H1 (cell line): ENCODE measurements at regions not wholly inside any gene's neighbourhood (a gene's known extent, or its start where the extent isn't known, plus 50 kb on each side); places are given as distances from the start of the nearest gene placed in this dataset.

Experiments used
- CTCF ChIA-PET: fragments of 300-600 bp; sonication (Branson Sonifier 250); formaldehyde crosslinking; loops from one replicate; lab custom pipeline; 2021; ENCODE audit not compliant: partially characterized antibody; lab: Charles Lee
- POLR2A ChIA-PET: fragments of 300-600 bp; sonication (Branson Sonifier 250); formaldehyde crosslinking; loops from one replicate; lab custom pipeline; 2021; ENCODE audit warnings: inconsistent platforms; ENCODE audit not compliant: partially characterized antibody; lab: Charles Lee
- DNase-seq, 2 experiments: peaks; one replicate each; pipeline versions ENCODE4 v3.0.0 to v3.0.0-alpha.2; 2010 to 2022; ENCODE audit warnings: low spot score in 2 of 2, low read depth in 1 of 2, mixed read lengths in 1 of 2
- FAIRE-seq: peaks from 2 replicates; lab custom pipeline; 2011; peaks lifted over from hg19 to GRCh38; lab: Jason Lieb, UNC
- H2AFZ ChIP-seq: 2 replicates; pipeline ENCODE4 v1.8.1; 2012; ENCODE audit warnings: low read length, inconsistent platforms
- H2AK5ac ChIP-seq: 2 replicates; pipeline ENCODE4 v1.6.1; 2013; ENCODE audit warnings: low read depth, low read length
- H2BK120ac ChIP-seq: replicated peaks from 2 replicates; pipeline ENCODE3; 2013; ENCODE audit warnings: low read depth, low read length, inconsistent platforms
- H2BK12ac ChIP-seq: 2 replicates; pipeline ENCODE4 v1.6.1; 2013; ENCODE audit warnings: low read depth, low read length
- H2BK15ac ChIP-seq: 2 replicates; pipeline ENCODE4 v1.6.1; 2013; ENCODE audit warnings: low read length
- H2BK20ac ChIP-seq: 2 replicates; pipeline ENCODE4 v1.6.1; 2013; ENCODE audit warnings: low read length
- H2BK5ac ChIP-seq: 2 replicates; pipeline ENCODE4 v1.6.1; 2013; ENCODE audit warnings: low read depth, low read length
- H3K14ac ChIP-seq: 2 replicates; pipeline ENCODE4 v1.6.1; 2013; ENCODE audit warnings: inconsistent platforms; ENCODE audit not compliant: insufficient read length
- H3K18ac ChIP-seq: 2 replicates; pipeline ENCODE4 v1.6.1; 2013; ENCODE audit warnings: low read length; ENCODE audit errors: extremely low read depth
- H3K23ac ChIP-seq: 2 replicates; pipeline ENCODE4 v1.6.1; 2013; ENCODE audit warnings: inconsistent platforms; ENCODE audit not compliant: insufficient read length
- H3K23me2 ChIP-seq: 2 replicates; pipeline ENCODE4 v1.6.1; 2013; ENCODE audit warnings: low read depth, low read length
- H3K27ac ChIP-seq: 2 replicates; pipeline ENCODE4 v1.6.1; 2011; ENCODE audit warnings: low read depth, low read length, inconsistent platforms
- H3K27me3 ChIP-seq, 4 experiments: replicated peaks in 1 of 4; 1 replicate in 1 of 4; 2 replicates in 3 of 4; pipeline versions ENCODE4 v1.6.1 to v1.8.1; 2011 to 2013; ENCODE audit warnings: low read length in 3 of 4, mild to moderate bottlenecking in 3 of 4, inconsistent platforms in 2 of 4, mixed read lengths in 2 of 4, moderate library complexity in 1 of 4; ENCODE audit not compliant: control insufficient read depth in 3 of 4, insufficient read depth in 3 of 4; ENCODE audit errors: extremely low read depth in 1 of 4
- H3K36me3 ChIP-seq, 4 experiments: 2 replicates each; pipeline versions ENCODE4 v1.6.1 to v1.8.1; 2011 to 2013; ENCODE audit warnings: mild to moderate bottlenecking in 4 of 4, low read length in 3 of 4, moderate library complexity in 2 of 4, control low read depth in 1 of 4, inconsistent platforms in 1 of 4; ENCODE audit not compliant: insufficient read depth in 4 of 4, control insufficient read depth in 2 of 4
- H3K4ac ChIP-seq: replicated peaks from 2 replicates; pipeline ENCODE3; 2013; ENCODE audit warnings: low read length, low read depth, mixed read lengths, inconsistent platforms; ENCODE audit not compliant: insufficient read length
- H3K4me1 ChIP-seq, 4 experiments: replicated peaks in 1 of 4; 1 replicate in 1 of 4; 2 replicates in 3 of 4; pipeline versions ENCODE4 v1.6.1 to v1.8.1; 2011 to 2013; ENCODE audit warnings: low read length in 3 of 4, inconsistent platforms in 2 of 4, mixed read lengths in 1 of 4; ENCODE audit not compliant: insufficient read depth in 4 of 4, control insufficient read depth in 3 of 4
- H3K4me2 ChIP-seq, 2 experiments: 2 replicates each; pipeline versions ENCODE4 v1.6.1 to v1.8.1; 2011 to 2013; ENCODE audit warnings: low read depth in 2 of 2, low read length in 2 of 2, control low read depth in 1 of 2, inconsistent platforms in 1 of 2, mild to moderate bottlenecking in 1 of 2; ENCODE audit not compliant: insufficient read depth in 1 of 2
- H3K4me3 ChIP-seq, 4 experiments: fragments of 200-600, 300-600 bp in 1 of 4; sonication (generic), shearing (Covaris generic), sonication (Bioruptor Twin) in 1 of 4; 2 replicates each; pipeline versions ENCODE4 v1.5.1 to v1.8.1; 2011 to 2016; ENCODE audit warnings: low read length in 4 of 4, low read depth in 3 of 4, control low read depth in 2 of 4, inconsistent platforms in 2 of 4, mild to moderate bottlenecking in 2 of 4, mixed read lengths in 1 of 4, moderate library complexity in 1 of 4; ENCODE audit not compliant: insufficient read depth in 2 of 4; ENCODE audit errors: extremely low read depth in 1 of 4
- H3K56ac ChIP-seq: replicated peaks from 2 replicates; pipeline ENCODE3; 2013; ENCODE audit warnings: low read depth, mild to moderate bottlenecking, mixed read lengths, low read length, inconsistent platforms; ENCODE audit not compliant: insufficient read length
- H3K79me1 ChIP-seq: 2 replicates; pipeline ENCODE4 v1.6.1; 2013; ENCODE audit warnings: low read depth, low read length, control low read depth
- H3K79me2 ChIP-seq, 2 experiments: 2 replicates each; pipeline versions ENCODE4 v1.6.1 to v1.8.1; 2012 to 2013; ENCODE audit warnings: low read length in 2 of 2, mild to moderate bottlenecking in 2 of 2, inconsistent platforms in 1 of 2; ENCODE audit not compliant: insufficient read depth in 2 of 2, control insufficient read depth in 1 of 2
- H3K9ac ChIP-seq, 4 experiments: replicated peaks in 1 of 4; 1 replicate in 1 of 4; 2 replicates in 3 of 4; pipeline versions ENCODE4 v1.6.1 to v1.8.1; 2011 to 2013; ENCODE audit warnings: low read depth in 3 of 4, low read length in 3 of 4, control low read depth in 2 of 4, mild to moderate bottlenecking in 2 of 4, moderate library complexity in 2 of 4, inconsistent platforms in 1 of 4; ENCODE audit errors: extremely low read depth in 1 of 4
- H3K9me3 ChIP-seq, 2 experiments: 2 replicates each; pipeline versions ENCODE4 v1.6.1 to v1.8.1; 2012 to 2013; ENCODE audit warnings: mild to moderate bottlenecking in 2 of 2, moderate library complexity in 2 of 2, control low read depth in 1 of 2, inconsistent platforms in 1 of 2, low read depth in 1 of 2, low read length in 1 of 2, mixed read lengths in 1 of 2; ENCODE audit not compliant: insufficient read depth in 2 of 2
- H4K20me1 ChIP-seq, 2 experiments: replicated peaks in 1 of 2; 2 replicates each; pipeline versions ENCODE3 to v1.8.1; 2011 to 2013; ENCODE audit warnings: inconsistent platforms in 2 of 2, low read length in 2 of 2, mild to moderate bottlenecking in 1 of 2; ENCODE audit not compliant: insufficient read depth in 2 of 2, control insufficient read depth in 1 of 2
- H4K5ac ChIP-seq: 2 replicates; pipeline ENCODE4 v1.6.1; 2013; ENCODE audit warnings: low read length, low read depth, mixed read lengths, inconsistent platforms; ENCODE audit not compliant: insufficient read length
- H4K8ac ChIP-seq: 2 replicates; pipeline ENCODE4 v1.8.0; 2013; ENCODE audit warnings: mild to moderate bottlenecking, moderate library complexity, low read length, inconsistent platforms; ENCODE audit not compliant: insufficient read depth; ENCODE audit errors: extremely low read depth
- H4K91ac ChIP-seq: replicated peaks from 2 replicates; pipeline ENCODE3; 2013; ENCODE audit warnings: low read length, mixed read lengths, inconsistent platforms; ENCODE audit not compliant: insufficient read length
- SRF ChIP-seq: IDR thresholded peaks from 2 replicates; pipeline ENCODE4 v1.6.1; 2011; ENCODE audit warnings: mild to moderate bottlenecking, low read depth, low read length, moderate library complexity
- TBP ChIP-seq: IDR thresholded peaks from 2 replicates; pipeline ENCODE4 v1.6.1; 2011; ENCODE audit warnings: low read depth, low read length, improper control_type of control experiment
- WGBS, 2 experiments: shearing (Covaris generic) in 1 of 2; methylation state at CpG; one replicate each; pipeline versions ENCODE4 v1.1.6 to v1.1.7; 2013 to 2015; ENCODE audit warnings: low lambda C conversion rate in 2 of 2, mixed read lengths in 2 of 2, inconsistent platforms in 1 of 2, low coverage in 1 of 2, missing lambda C conversion rate in 1 of 2; ENCODE audit not compliant: insufficient replicate concordance in 2 of 2, insufficient coverage in 1 of 2, insufficient read length in 1 of 2; ENCODE audit errors: extremely low coverage in 1 of 2, missing lambda C conversion rate in 1 of 2; 5-methylcytosine and 5-hydroxymethylcytosine counted together

GRCh38 chr13:34143637-34144036 is 325.7 kb downstream of the RFC3 start:
- no peak overlapping the region for H4K5ac ChIP-seq
- no peak overlapping the region for H2BK20ac ChIP-seq
- ChIA-PET POLR2A (no interaction called here), CTCF (interaction anchor here (0.8 kb wide), 1 partner anchor 67 kb away, joined by 3 read pairs; no protein-coding TSS in a partner anchor)
- H3K23ac ChIP-seq: no peak overlapping the region
- no peak overlapping the region for H3K56ac ChIP-seq
- H2BK15ac ChIP-seq: no peak overlapping the region
- no peak overlapping the region for H2AFZ ChIP-seq
- H4K20me1 ChIP-seq: no peaks in the 10 kb centered on the region
- FAIRE-seq (no peak), DNase-seq (no peak)
- H3K79me2 ChIP-seq: no peaks in the 10 kb centered on the region
- no peak overlapping the region for H4K91ac ChIP-seq
- 89% methylated on average over 1 of the region's 1 CpG; no CpG with 5 or more reads in 1 of the 2 experiments for WGBS, 2 experiments
- H2BK120ac ChIP-seq: no peak overlapping the region
- no peak overlapping the region for H3K4me3 ChIP-seq
- no peak overlapping the region for H3K14ac ChIP-seq
- H3K27me3 ChIP-seq: no peaks in the 10 kb centered on the region; a peak in 1 of 7 replicates
- no peak overlapping the region for H2BK5ac ChIP-seq
- no peak overlapping the region for H4K8ac ChIP-seq
- no peak overlapping the region for H3K9ac ChIP-seq
- H3K18ac ChIP-seq: no peak overlapping the region
- H3K36me3 ChIP-seq: no peaks in the 10 kb centered on the region
- H3K4ac ChIP-seq: no peak overlapping the region
- no peaks in the 10 kb centered on the region for H3K79me1 ChIP-seq
- H3K4me2 ChIP-seq: no peak overlapping the region
- H2AK5ac ChIP-seq: no peak overlapping the region
- H2BK12ac ChIP-seq: no peak overlapping the region
- H3K27ac ChIP-seq: no peak overlapping the region
- H3K9me3 ChIP-seq: no peaks in the 10 kb centered on the region
- H3K23me2 ChIP-seq: no peaks in the 10 kb centered on the region
- H3K4me1 ChIP-seq: peaks cover 0 to 6% (median 0%) of the 10 kb centered on the region in 4 experiments; a peak in 1 of 7 replicates
- TF ChIP-seq SRF (no peak), TBP (no peak)
